ENCODE measurements at regions not wholly inside any gene's neighbourhood (a gene's known extent, or its start where the extent isn't known, plus 50 kb on each side); places are given as distances from the start of the nearest gene placed in this dataset.

DNA sequence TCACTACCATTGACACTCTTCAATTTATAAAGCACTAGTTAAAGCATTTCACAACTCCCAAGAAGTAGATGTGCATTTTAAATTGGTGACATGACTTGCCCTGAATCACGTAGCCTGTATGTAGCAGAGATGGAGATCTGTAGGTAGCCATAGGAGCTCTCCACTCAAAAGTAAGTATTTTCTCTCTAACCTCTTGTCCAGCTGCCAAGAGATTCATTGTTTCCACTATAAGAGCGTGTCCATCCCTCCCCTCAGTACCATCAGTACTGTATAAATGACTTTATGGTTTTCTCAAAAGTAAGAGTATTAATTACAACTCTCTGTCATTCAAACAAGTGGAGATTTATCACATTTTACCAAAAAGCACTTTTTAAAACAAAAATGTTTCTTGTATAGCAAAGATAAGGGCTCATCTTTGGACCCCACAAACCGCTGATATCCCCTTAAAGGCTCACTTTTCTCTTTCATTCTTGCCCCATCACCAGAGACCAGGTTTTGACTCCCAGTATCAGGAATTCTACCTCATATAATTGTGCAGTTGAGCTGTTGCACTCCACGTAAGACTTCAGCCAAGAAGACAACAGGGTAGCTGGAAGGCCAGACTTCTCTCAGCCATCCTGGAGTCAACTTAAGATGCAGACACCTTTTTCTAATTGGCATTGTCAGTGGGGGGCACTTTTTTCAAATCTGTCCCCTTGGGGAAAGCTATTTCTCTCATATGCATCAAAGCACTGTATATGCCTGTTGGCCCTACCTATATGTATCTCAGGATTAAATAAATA is 78.0 kb upstream of the GALNT5 start:
- Histone ChIP-seq H3K4me2 (replicated peaks; ENCODE audit: low read depth, low read length, poor library complexity, severe bottlenecking) (no peak overlapping the region), H3K79me2 (ENCODE audit: control insufficient read depth, insufficient read depth, low read length) (no peaks in the 10 kb centered on the region), H3K27ac (ENCODE audit: low read length in 2 of 2) (no peak overlapping the region), H3K4me1 (ENCODE audit: control insufficient read depth in 2 of 2, insufficient read depth in 2 of 2, low read length in 2 of 2) (no peaks in the 10 kb centered on the region), H3K36me3 (replicated peaks in 1 of 2; ENCODE audit: control extremely low read depth in 1 of 2, control insufficient read depth in 1 of 2, extremely low read depth in 1 of 2, insufficient read depth in 2 of 2, low read length in 1 of 2) (no peaks in the 10 kb centered on the region), H3K9me3 (ENCODE audit: control extremely low read depth in 1 of 3, control insufficient read depth in 2 of 3, insufficient read depth in 1 of 3, low read length in 2 of 3) (no peaks in the 10 kb centered on the region), H3K4me3 (ENCODE audit: control extremely low read depth in 1 of 5, extremely low read depth in 1 of 5, insufficient read depth in 1 of 5, low read depth in 2 of 5, low read length in 4 of 5) (no peak overlapping the region), H2AFZ (ENCODE audit: insufficient read depth, low read depth, low read length, poor library complexity, severe bottlenecking) (no peak overlapping the region), H3K9ac (ENCODE audit: low read length) (no peak overlapping the region), H3K27me3 (replicated peaks in 1 of 4; ENCODE audit: control extremely low read depth in 1 of 4, control insufficient read depth in 3 of 4, insufficient read depth in 4 of 4, low read length in 3 of 4) (no peaks in the 10 kb centered on the region), H4K20me1 (ENCODE audit: control insufficient read depth, insufficient read depth, low read length, poor library complexity, severe bottlenecking) (no peaks in the 10 kb centered on the region)
- DNase-seq (no peak), ATAC-seq (ENCODE audit: low read depth) (no peak)
- H3K4me1 Mint-ChIP-seq, result no peaks in the 10 kb centered on the region
- peaks cover 5% of the 10 kb centered on the region for H3K27me3 Mint-ChIP-seq
- intact Hi-C loops (cut with micrococcal nuclease), result no loop called here
- no peak overlapping the region for H3K4me3 Mint-ChIP-seq
- H3K27ac Mint-ChIP-seq, result no peak overlapping the region
- POLR2A ChIA-PET, result no interaction called here
- TF ChIP-seq, protein P1, sequence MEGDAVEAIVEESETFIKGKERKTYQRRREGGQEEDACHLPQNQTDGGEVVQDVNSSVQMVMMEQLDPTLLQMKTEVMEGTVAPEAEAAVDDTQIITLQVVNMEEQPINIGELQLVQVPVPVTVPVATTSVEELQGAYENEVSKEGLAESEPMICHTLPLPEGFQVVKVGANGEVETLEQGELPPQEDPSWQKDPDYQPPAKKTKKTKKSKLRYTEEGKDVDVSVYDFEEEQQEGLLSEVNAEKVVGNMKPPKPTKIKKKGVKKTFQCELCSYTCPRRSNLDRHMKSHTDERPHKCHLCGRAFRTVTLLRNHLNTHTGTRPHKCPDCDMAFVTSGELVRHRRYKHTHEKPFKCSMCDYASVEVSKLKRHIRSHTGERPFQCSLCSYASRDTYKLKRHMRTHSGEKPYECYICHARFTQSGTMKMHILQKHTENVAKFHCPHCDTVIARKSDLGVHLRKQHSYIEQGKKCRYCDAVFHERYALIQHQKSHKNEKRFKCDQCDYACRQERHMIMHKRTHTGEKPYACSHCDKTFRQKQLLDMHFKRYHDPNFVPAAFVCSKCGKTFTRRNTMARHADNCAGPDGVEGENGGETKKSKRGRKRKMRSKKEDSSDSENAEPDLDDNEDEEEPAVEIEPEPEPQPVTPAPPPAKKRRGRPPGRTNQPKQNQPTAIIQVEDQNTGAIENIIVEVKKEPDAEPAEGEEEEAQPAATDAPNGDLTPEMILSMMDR (IDR thresholded peaks at IDR 0.05), result no peak
- TF ChIP-seq EZH2 (IDR thresholded peaks at IDR 0.05; ENCODE audit: borderline replicate concordance, insufficient read depth, low read depth, low read length, poor library complexity, severe bottlenecking), result no peak
- WGBS (ENCODE audit: insufficient coverage), result 100% methylated on average over 1 of the region's 4 CpGs
- no peaks in the 10 kb centered on the region for H3K9me3 Mint-ChIP-seq (ENCODE audit: insufficient read depth)
- CTCF ChIA-PET, result no interaction called here

DNA sequence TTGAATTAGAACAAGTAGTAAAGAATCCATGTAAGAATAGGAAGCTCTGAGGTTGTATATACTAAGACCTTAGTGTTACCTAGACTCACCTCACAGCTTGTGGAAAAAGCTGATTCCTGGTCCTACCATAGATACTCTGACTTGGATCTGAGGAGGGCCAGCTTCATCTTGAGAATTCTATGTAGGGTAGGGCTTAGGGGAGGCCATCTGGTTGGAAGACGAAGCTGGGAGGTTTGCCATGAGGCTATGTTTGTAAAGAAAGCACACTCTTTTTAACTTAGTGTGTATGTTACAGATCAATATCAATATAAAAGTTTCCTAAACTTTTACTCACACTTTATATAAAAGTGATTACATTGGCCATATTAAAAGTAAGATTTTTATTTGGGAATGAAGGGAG is 77.1 kb upstream of the GALNT5 start:
- WGBS (ENCODE audit: insufficient coverage), result no CpG with 5 or more reads among the region's 1 CpG
- H3K27ac Mint-ChIP-seq, result no peak overlapping the region
- no peaks in the 10 kb centered on the region for H3K9me3 Mint-ChIP-seq (ENCODE audit: insufficient read depth)
- Histone ChIP-seq H3K9me3 (ENCODE audit: control extremely low read depth in 1 of 3, control insufficient read depth in 2 of 3, insufficient read depth in 1 of 3, low read length in 2 of 3) (no peaks in the 10 kb centered on the region), H2AFZ (ENCODE audit: insufficient read depth, low read depth, low read length, poor library complexity, severe bottlenecking) (no peak overlapping the region), H3K4me1 (ENCODE audit: control insufficient read depth in 2 of 2, insufficient read depth in 2 of 2, low read length in 2 of 2) (no peaks in the 10 kb centered on the region), H3K4me3 (ENCODE audit: control extremely low read depth in 1 of 5, extremely low read depth in 1 of 5, insufficient read depth in 1 of 5, low read depth in 2 of 5, low read length in 4 of 5) (no peak overlapping the region), H3K79me2 (ENCODE audit: control insufficient read depth, insufficient read depth, low read length) (no peaks in the 10 kb centered on the region), H4K20me1 (ENCODE audit: control insufficient read depth, insufficient read depth, low read length, poor library complexity, severe bottlenecking) (no peaks in the 10 kb centered on the region), H3K27ac (ENCODE audit: low read length in 2 of 2) (no peak overlapping the region), H3K27me3 (replicated peaks in 1 of 4; ENCODE audit: control extremely low read depth in 1 of 4, control insufficient read depth in 3 of 4, insufficient read depth in 4 of 4, low read length in 3 of 4) (no peaks in the 10 kb centered on the region), H3K4me2 (replicated peaks; ENCODE audit: low read depth, low read length, poor library complexity, severe bottlenecking) (no peak overlapping the region), H3K9ac (ENCODE audit: low read length) (no peak overlapping the region), H3K36me3 (replicated peaks in 1 of 2; ENCODE audit: control extremely low read depth in 1 of 2, control insufficient read depth in 1 of 2, extremely low read depth in 1 of 2, insufficient read depth in 2 of 2, low read length in 1 of 2) (no peaks in the 10 kb centered on the region)
- H3K4me3 Mint-ChIP-seq, result no peak overlapping the region
- peaks cover 6% of the 10 kb centered on the region for H3K27me3 Mint-ChIP-seq
- no peaks in the 10 kb centered on the region for H3K4me1 Mint-ChIP-seq
- no peak for TF ChIP-seq EZH2 (IDR thresholded peaks at IDR 0.05; ENCODE audit: borderline replicate concordance, insufficient read depth, low read depth, low read length, poor library complexity, severe bottlenecking)
- TF ChIP-seq, protein P1 (IDR thresholded peaks at IDR 0.05), result no peak
- CTCF ChIA-PET, result interaction anchor here (1.1 kb wide), 1 partner anchor 11 kb away, joined by 3 read pairs; no protein-coding TSS in a partner anchor
- DNase-seq (no peak), ATAC-seq (ENCODE audit: low read depth) (no peak)
- POLR2A ChIA-PET, result no interaction called here
- intact Hi-C loops (cut with micrococcal nuclease), result no loop called here

All from B cell (primary cell).